Hepatocyte (in vitro differentiated cells): ENCODE measurements at regions not wholly inside any gene's neighbourhood (a gene's known extent, or its start where the extent isn't known, plus 50 kb on each side); places are given as distances from the start of the nearest gene placed in this dataset.

Experiments
- DNase-seq: peaks from one replicate; pipeline ENCODE4 v3.0.0-alpha.2; 2016; ENCODE audit warnings: low spot score
- H2AFZ ChIP-seq: fragments of 200-600 bp; sonication (generic); 2 replicates; pipeline ENCODE4 v1.6.0; 2016; ENCODE audit warnings: antibody characterized with exemption, mild to moderate bottlenecking
- H3K27ac ChIP-seq: fragments of 200-600 bp; sonication (generic); 2 replicates; pipeline ENCODE4 v1.5.1; 2016; ENCODE audit warnings: mild to moderate bottlenecking
- H3K27me3 ChIP-seq: fragments of 200-600 bp; sonication (generic); 2 replicates; pipeline ENCODE4 v1.6.1; 2016
- H3K36me3 ChIP-seq: fragments of 200-600 bp; sonication (generic); replicated peaks from 2 replicates; pipeline ENCODE4 v1.5.1; 2016; ENCODE audit warnings: low read depth; ENCODE audit not compliant: insufficient read depth
- H3K4me1 ChIP-seq: fragments of 200-600 bp; sonication (generic); 2 replicates; pipeline ENCODE4 v1.5.1; 2016; ENCODE audit warnings: mild to moderate bottlenecking, moderate library complexity; ENCODE audit not compliant: insufficient read depth
- H3K4me2 ChIP-seq: fragments of 200-600 bp; sonication (generic); 2 replicates; pipeline ENCODE4 v1.6.0; 2016
- H3K4me3 ChIP-seq: fragments of 200-600 bp; sonication (generic); 2 replicates; pipeline ENCODE4 v1.5.1; 2016; ENCODE audit warnings: mild to moderate bottlenecking
- H3K79me2 ChIP-seq: fragments of 200-600 bp; sonication (generic); 2 replicates; pipeline ENCODE4 v1.6.0; 2017; ENCODE audit warnings: mild to moderate bottlenecking
- H3K9me2 ChIP-seq: fragments of 200-600 bp; sonication (generic); replicated peaks from 2 replicates; pipeline ENCODE4 v1.6.0; 2017; ENCODE audit warnings: mild to moderate bottlenecking; ENCODE audit not compliant: insufficient read depth
- H3K9me3 ChIP-seq: fragments of 200-600 bp; sonication (generic); 2 replicates; pipeline ENCODE4 v1.5.1; 2016; ENCODE audit warnings: low read depth, mild to moderate bottlenecking
- H4K20me1 ChIP-seq: fragments of 200-600 bp; sonication (generic); 2 replicates; pipeline ENCODE4 v1.6.0; 2016; ENCODE audit warnings: mild to moderate bottlenecking; ENCODE audit not compliant: insufficient read depth, poor library complexity, severe bottlenecking
- EZH2 ChIP-seq: fragments of 200-600 bp; sonication (generic); IDR thresholded peaks from 2 replicates; pipeline ENCODE4 v1.6.1; 2016; ENCODE audit warnings: antibody characterized with exemption, mild to moderate bottlenecking, borderline replicate concordance
- EZH2phosphoT487 ChIP-seq: fragments of 200-600 bp; sonication (generic); IDR thresholded peaks from one replicate; pipeline ENCODE4 v1.6.1; 2018; ENCODE audit warnings: antibody characterized with exemption, mild to moderate bottlenecking, low read depth, moderate library complexity; ENCODE audit not compliant: unreplicated experiment, severe bottlenecking
- WGBS: methylation state at CpG from one replicate; pipeline ENCODE4 v1.1.6; 2016; ENCODE audit warnings: low lambda C conversion rate; ENCODE audit errors: missing lambda C conversion rate; 5-methylcytosine and 5-hydroxymethylcytosine counted together
- TF ChIP-seq, protein P1 (sequence below): fragments of 200-600 bp; sonication (generic); IDR thresholded peaks from 2 replicates; pipeline ENCODE4 v1.5.1; 2016; ENCODE audit warnings: antibody characterized with exemption, mild to moderate bottlenecking; ENCODE audit not compliant: poor library complexity

DNA sequence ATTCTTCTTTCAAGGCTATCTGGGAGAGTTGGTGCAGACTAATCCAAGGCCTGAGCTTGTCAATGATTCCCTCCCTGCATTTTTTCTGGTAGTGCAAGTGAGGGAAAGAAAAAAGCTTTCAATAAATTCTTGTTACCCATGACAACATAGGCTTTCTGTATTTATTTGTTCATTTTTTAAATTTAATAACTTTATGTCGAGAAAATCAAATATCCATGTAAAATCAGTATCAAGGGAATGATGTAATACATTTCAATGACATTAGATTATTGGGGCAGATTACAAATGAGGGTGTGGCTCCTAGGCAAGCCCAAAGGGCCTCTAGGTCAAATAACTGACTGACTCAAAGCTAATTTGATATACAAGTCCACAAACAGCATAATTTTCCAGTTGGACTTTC is 104.0 kb downstream of the GJA1 start:
- no peak for DNase-seq
- Histone ChIP-seq H3K4me3 (no peak overlapping the region), H3K9me3 (no peaks in the 10 kb centered on the region), H3K79me2 (no peaks in the 10 kb centered on the region), H3K27me3 (no peaks in the 10 kb centered on the region), H3K9me2 (no peaks in the 10 kb centered on the region), H3K4me2 (no peak overlapping the region), H2AFZ (no peak overlapping the region), H3K36me3 (no peaks in the 10 kb centered on the region), H4K20me1 (no peaks in the 10 kb centered on the region), H3K27ac (no peak overlapping the region), H3K4me1 (no peaks in the 10 kb centered on the region)
- no peak for TF ChIP-seq EZH2phosphoT487
- TF ChIP-seq, protein P1, sequence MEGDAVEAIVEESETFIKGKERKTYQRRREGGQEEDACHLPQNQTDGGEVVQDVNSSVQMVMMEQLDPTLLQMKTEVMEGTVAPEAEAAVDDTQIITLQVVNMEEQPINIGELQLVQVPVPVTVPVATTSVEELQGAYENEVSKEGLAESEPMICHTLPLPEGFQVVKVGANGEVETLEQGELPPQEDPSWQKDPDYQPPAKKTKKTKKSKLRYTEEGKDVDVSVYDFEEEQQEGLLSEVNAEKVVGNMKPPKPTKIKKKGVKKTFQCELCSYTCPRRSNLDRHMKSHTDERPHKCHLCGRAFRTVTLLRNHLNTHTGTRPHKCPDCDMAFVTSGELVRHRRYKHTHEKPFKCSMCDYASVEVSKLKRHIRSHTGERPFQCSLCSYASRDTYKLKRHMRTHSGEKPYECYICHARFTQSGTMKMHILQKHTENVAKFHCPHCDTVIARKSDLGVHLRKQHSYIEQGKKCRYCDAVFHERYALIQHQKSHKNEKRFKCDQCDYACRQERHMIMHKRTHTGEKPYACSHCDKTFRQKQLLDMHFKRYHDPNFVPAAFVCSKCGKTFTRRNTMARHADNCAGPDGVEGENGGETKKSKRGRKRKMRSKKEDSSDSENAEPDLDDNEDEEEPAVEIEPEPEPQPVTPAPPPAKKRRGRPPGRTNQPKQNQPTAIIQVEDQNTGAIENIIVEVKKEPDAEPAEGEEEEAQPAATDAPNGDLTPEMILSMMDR: no peak
- TF ChIP-seq EZH2: no peak
- 91% methylated on average over 1 of the region's 1 CpG for WGBS

DNA sequence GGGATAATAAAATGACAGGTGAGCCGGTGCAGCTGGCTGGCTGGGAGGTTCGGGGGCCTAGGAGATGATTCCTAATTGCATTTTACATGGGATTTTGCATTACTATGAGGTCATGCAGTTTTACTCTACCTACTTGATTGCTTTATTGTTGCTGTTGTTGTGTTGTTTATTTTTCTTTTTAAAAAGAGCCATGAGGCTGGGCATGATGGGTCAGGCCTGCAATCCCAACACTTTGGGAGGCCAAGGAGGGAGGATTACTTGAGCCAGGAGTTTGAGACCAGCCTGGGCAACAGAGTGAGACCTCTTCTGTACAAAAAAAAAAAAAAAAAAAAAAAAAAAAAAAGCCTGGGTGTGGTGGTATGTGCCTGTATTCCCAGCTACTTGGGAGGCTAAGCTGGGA is 104.8 kb downstream of the GJA1 start:
- Histone ChIP-seq H4K20me1 (no peaks in the 10 kb centered on the region), H3K4me1 (no peaks in the 10 kb centered on the region), H3K4me3 (no peak overlapping the region), H3K27me3 (no peaks in the 10 kb centered on the region), H3K27ac (no peak overlapping the region), H3K9me2 (no peaks in the 10 kb centered on the region), H2AFZ (no peak overlapping the region), H3K4me2 (no peak overlapping the region), H3K79me2 (no peaks in the 10 kb centered on the region), H3K9me3 (no peaks in the 10 kb centered on the region), H3K36me3 (no peaks in the 10 kb centered on the region)
- no peak for DNase-seq
- TF ChIP-seq, protein P1: no peak
- WGBS: 66% methylated on average over 2 of the region's 2 CpGs

DNA sequence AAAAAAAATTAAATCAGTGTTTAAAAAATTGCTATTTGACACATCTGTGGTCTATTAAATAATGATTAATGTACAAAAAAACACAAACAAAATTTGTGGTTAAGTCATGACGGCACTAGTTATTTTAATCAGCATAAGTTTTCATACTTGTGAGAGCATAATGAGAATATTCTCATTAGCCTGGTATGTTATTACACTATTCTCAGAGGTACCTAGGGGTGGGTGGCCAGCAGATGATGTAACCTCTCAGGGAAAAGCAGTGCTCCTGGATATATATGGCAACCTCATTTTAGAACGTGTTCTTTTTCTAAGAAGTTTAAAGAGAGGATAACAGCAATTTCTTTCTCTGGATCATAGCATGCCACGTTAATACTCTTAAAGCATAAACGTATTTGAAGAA is 109.2 kb downstream of the GJA1 start:
- Histone ChIP-seq H3K9me2 (no peaks in the 10 kb centered on the region), H2AFZ (no peak overlapping the region), H3K9me3 (no peaks in the 10 kb centered on the region), H4K20me1 (no peaks in the 10 kb centered on the region), H3K27me3 (no peaks in the 10 kb centered on the region), H3K4me2 (no peak overlapping the region), H3K4me3 (no peak overlapping the region), H3K4me1 (no peaks in the 10 kb centered on the region), H3K36me3 (no peaks in the 10 kb centered on the region), H3K79me2 (no peaks in the 10 kb centered on the region), H3K27ac (no peak overlapping the region)
- TF ChIP-seq EZH2: no peak
- TF ChIP-seq, protein P1: no peak
- no peak for TF ChIP-seq EZH2phosphoT487
- 89% methylated on average over 4 of the region's 4 CpGs for WGBS
- no peak for DNase-seq

DNA sequence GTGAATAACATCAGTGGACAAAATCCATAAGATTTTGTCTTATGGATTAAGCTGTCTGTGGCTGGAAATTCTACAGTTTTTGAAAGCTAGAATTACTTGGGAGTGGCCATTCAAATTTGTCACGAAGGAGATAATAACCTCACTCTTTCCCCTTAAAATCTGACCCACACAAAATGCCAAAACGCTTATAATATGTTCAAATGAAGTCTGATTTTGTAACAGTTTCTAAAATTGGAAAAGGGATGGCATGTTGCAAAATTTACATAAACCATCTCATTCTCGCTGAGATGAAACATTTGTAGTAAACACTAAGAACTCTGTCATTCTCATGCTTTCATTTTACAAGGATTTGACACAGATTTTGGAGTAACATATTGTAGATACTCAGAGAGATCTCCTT is 112.7 kb downstream of the GJA1 start:
- DNase-seq: no peak
- H3K27ac ChIP-seq: peak overlapping the region; percentile 7
- H3K4me2 ChIP-seq: peak overlapping the region; percentile 16
- no peaks in the 10 kb centered on the region for H3K9me2 ChIP-seq
- H3K4me3 ChIP-seq: no peak overlapping the region
- H3K4me1 ChIP-seq: no peaks in the 10 kb centered on the region
- no peak overlapping the region for H2AFZ ChIP-seq
- H4K20me1 ChIP-seq: no peaks in the 10 kb centered on the region
- H3K27me3 ChIP-seq: no peaks in the 10 kb centered on the region
- no peaks in the 10 kb centered on the region for H3K79me2 ChIP-seq
- no peaks in the 10 kb centered on the region for H3K36me3 ChIP-seq
- no peaks in the 10 kb centered on the region for H3K9me3 ChIP-seq
- 65% methylated on average over 3 of the region's 3 CpGs for WGBS
- TF ChIP-seq EZH2 (no peak), EZH2phosphoT487 (no peak)
- TF ChIP-seq, protein P1: no peak
